Gastrocnemius medialis (tissue), 4 donors: ENCODE measurements at regions not wholly inside any gene's neighbourhood (a gene's known extent, or its start where the extent isn't known, plus 50 kb on each side); places are given as distances from the start of the nearest gene placed in this dataset.

Experiments
- ATAC-seq, 2 donors: fragments of 150-250 bp; one replicate each; pipeline ENCODE4 v1.9.1; 2016
- DNase-seq, 2 donors: peaks; one replicate each; pipeline ENCODE4 v3.0.0-alpha.2; 2019
- H3K27ac ChIP-seq, 4 donors: fragments of 200-600 bp; sonication (generic); 1 replicate in 1 of 4; 2 replicates in 3 of 4; pipeline ENCODE4 v1.5.1; 2016 to 2018; ENCODE audit warnings: mild to moderate bottlenecking in 2 of 4, moderate library complexity in 1 of 4
- H3K27me3 ChIP-seq, 3 donors: fragments of 200-600 bp; sonication (generic) in 2 of 3; 1 replicate in 1 of 3; 2 replicates in 2 of 3; pipeline versions ENCODE4 v1.5.1 to v1.6.0; 2016 to 2019; ENCODE audit warnings: mild to moderate bottlenecking in 1 of 3, moderate library complexity in 1 of 3
- H3K36me3 ChIP-seq, 2 donors: fragments of 200-600 bp; sonication (generic) in 1 of 2; one replicate each; pipeline ENCODE4 v1.5.1; 2017 to 2018
- H3K4me1 ChIP-seq, 2 donors: fragments of 200-600 bp; sonication (generic) in 1 of 2; one replicate each; pipeline ENCODE4 v1.5.1; 2016 to 2017; ENCODE audit warnings: mild to moderate bottlenecking in 2 of 2
- H3K4me3 ChIP-seq, 4 donors: fragments of 200-600 bp; sonication (generic) in 3 of 4; 1 replicate in 1 of 4; 2 replicates in 3 of 4; pipeline ENCODE4 v1.5.1; 2016 to 2019; ENCODE audit warnings: mild to moderate bottlenecking in 2 of 4
- H3K9me3 ChIP-seq, 3 donors: fragments of 200-600 bp; sonication (generic) in 2 of 3; 1 replicate in 1 of 3; 2 replicates in 2 of 3; pipeline ENCODE4 v1.5.1; 2016 to 2019
- POLR2A ChIP-seq, 2 donors: fragments of 450-650 bp; IDR thresholded peaks; one replicate each; pipeline ENCODE4 v1.6.1; 2017; ENCODE audit warnings: antibody characterized with exemption in 2 of 2, mild to moderate bottlenecking in 2 of 2, moderate library complexity in 2 of 2
- in situ Hi-C, 4 donors: fragments of 200-750 bp; cut with MboI; loops; one replicate each; pipeline versions ENCODE4 v1.15.0 to v1.8.0; 2017; ENCODE audit warnings: low sequenced_read_pairs in 4 of 4
- intact Hi-C: fragments of 100-400 bp; cut with DNase I; formaldehyde crosslinking; loops from one replicate; pipeline ENCODE4 v1.15.1; 2023; ENCODE audit warnings: low total_unique reads
- TF ChIP-seq, protein P1 (sequence below), 5 experiments: fragments of 450-650 bp in 3 of 5; fragments of 200-600 bp in 2 of 5; sonication (generic) in 2 of 5; IDR thresholded peaks in 4 of 5; conservative IDR thresholded peaks in 1 of 5; 1 replicate in 4 of 5; 2 replicates in 1 of 5; pipeline ENCODE4 v1.5.1; 2016 to 2019; ENCODE audit warnings: antibody characterized with exemption in 5 of 5, mild to moderate bottlenecking in 3 of 5, moderate library complexity in 3 of 5

GRCh38 chr12:66776974-66777373 is 98.1 kb upstream of the GRIP1 start:
- intact Hi-C loops (no loop called here), in situ Hi-C loops (no loop called here)
- no peak for TF ChIP-seq POLR2A (IDR thresholded peaks at IDR 0.05)
- TF ChIP-seq, protein P1, sequence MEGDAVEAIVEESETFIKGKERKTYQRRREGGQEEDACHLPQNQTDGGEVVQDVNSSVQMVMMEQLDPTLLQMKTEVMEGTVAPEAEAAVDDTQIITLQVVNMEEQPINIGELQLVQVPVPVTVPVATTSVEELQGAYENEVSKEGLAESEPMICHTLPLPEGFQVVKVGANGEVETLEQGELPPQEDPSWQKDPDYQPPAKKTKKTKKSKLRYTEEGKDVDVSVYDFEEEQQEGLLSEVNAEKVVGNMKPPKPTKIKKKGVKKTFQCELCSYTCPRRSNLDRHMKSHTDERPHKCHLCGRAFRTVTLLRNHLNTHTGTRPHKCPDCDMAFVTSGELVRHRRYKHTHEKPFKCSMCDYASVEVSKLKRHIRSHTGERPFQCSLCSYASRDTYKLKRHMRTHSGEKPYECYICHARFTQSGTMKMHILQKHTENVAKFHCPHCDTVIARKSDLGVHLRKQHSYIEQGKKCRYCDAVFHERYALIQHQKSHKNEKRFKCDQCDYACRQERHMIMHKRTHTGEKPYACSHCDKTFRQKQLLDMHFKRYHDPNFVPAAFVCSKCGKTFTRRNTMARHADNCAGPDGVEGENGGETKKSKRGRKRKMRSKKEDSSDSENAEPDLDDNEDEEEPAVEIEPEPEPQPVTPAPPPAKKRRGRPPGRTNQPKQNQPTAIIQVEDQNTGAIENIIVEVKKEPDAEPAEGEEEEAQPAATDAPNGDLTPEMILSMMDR (IDR thresholded peaks at IDR 0.05 in 4 of 5, conservative IDR thresholded peaks at IDR 0.05 in 1 of 5), result no peak
- H3K4me1 ChIP-seq, result no peaks in the 10 kb centered on the region
- no peaks in the 10 kb centered on the region for H3K36me3 ChIP-seq
- H3K27me3 ChIP-seq, result no peaks in the 10 kb centered on the region
- ATAC-seq (no peak), DNase-seq (no peak)
- H3K4me3 ChIP-seq, result no peak overlapping the region
- H3K27ac ChIP-seq, result no peak overlapping the region
- no peaks in the 10 kb centered on the region for H3K9me3 ChIP-seq

DNA sequence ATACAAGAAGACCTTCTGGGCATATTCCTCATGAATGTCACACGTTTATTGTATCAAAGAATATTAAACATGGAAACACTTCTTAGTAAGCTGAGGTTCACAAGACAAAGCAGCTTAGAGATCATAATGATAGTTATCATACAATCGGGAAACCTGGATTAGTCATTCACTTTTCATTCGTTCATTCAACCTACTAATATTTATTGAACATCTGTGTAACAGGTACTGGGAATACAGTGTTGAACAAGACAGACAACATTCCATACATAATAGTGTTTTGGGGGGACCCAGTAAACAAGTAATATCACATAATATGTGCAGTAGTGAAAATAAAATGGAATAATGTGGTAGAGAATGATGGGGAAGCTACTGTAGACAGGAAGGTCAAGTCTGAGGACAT is 100.6 kb upstream of the GRIP1 start:
- H3K27me3 ChIP-seq, result no peaks in the 10 kb centered on the region
- H3K27ac ChIP-seq, result no peak overlapping the region
- no peaks in the 10 kb centered on the region for H3K36me3 ChIP-seq
- H3K4me3 ChIP-seq, result no peak overlapping the region
- ATAC-seq, result no peak
- TF ChIP-seq, protein P1 (IDR thresholded peaks at IDR 0.05 in 4 of 5, conservative IDR thresholded peaks at IDR 0.05 in 1 of 5), result no peak
- no peak for TF ChIP-seq POLR2A (IDR thresholded peaks at IDR 0.05)
- H3K9me3 ChIP-seq, result no peaks in the 10 kb centered on the region
- in situ Hi-C loops (no loop called here), intact Hi-C loops (no loop called here)
- no peaks in the 10 kb centered on the region for H3K4me1 ChIP-seq
- DNase-seq, result no peak

GRCh38 chr12:66786531-66787308 is 107.8 kb upstream of the GRIP1 start:
- Histone ChIP-seq H3K27me3 (no peaks in the 10 kb centered on the region), H3K4me1 (no peaks in the 10 kb centered on the region), H3K4me3 (no peak overlapping the region), H3K27ac (no peak overlapping the region), H3K36me3 (no peaks in the 10 kb centered on the region), H3K9me3 (no peaks in the 10 kb centered on the region)
- no peak for DNase-seq
- no peak for ATAC-seq
- TF ChIP-seq POLR2A (IDR thresholded peaks at IDR 0.05), result no peak
- TF ChIP-seq, protein P1 (IDR thresholded peaks at IDR 0.05 in 4 of 5, conservative IDR thresholded peaks at IDR 0.05 in 1 of 5), result no peak
- in situ Hi-C loops, result no loop called here
- intact Hi-C loops, result no loop called here

- ATAC-seq (no peak), DNase-seq (no peak)
- Histone ChIP-seq H3K9me3 (no peaks in the 10 kb centered on the region), H3K4me3 (no peak overlapping the region), H3K36me3 (no peaks in the 10 kb centered on the region), H3K27ac (no peak overlapping the region), H3K27me3 (no peaks in the 10 kb centered on the region), H3K4me1 (no peaks in the 10 kb centered on the region)
- in situ Hi-C loops, result no loop called here
- intact Hi-C loops, result no loop called here
- no peak for TF ChIP-seq POLR2A (IDR thresholded peaks at IDR 0.05)
- TF ChIP-seq, protein P1 (IDR thresholded peaks at IDR 0.05 in 4 of 5, conservative IDR thresholded peaks at IDR 0.05 in 1 of 5), result no peak
Observed at GRCh38 chr12:66799551-66799950, 120.7 kb upstream of the GRIP1 start.

- DNase-seq (no peak), ATAC-seq (no peak)
- TF ChIP-seq, protein P1 (IDR thresholded peaks at IDR 0.05 in 4 of 5, conservative IDR thresholded peaks at IDR 0.05 in 1 of 5), result no peak
- no peak for TF ChIP-seq POLR2A (IDR thresholded peaks at IDR 0.05)
- Histone ChIP-seq H3K27ac (no peak overlapping the region), H3K9me3 (no peaks in the 10 kb centered on the region), H3K4me3 (no peak overlapping the region), H3K27me3 (no peaks in the 10 kb centered on the region), H3K36me3 (no peaks in the 10 kb centered on the region), H3K4me1 (no peaks in the 10 kb centered on the region)
- in situ Hi-C loops, result no loop called here
- intact Hi-C loops, result no loop called here
Observed at GRCh38 chr12:66800046-66800445, 121.2 kb upstream of the GRIP1 start.
